Suppressor macrophage (primary cell): ENCODE measurements at regions not wholly inside any gene's neighbourhood (a gene's known extent, or its start where the extent isn't known, plus 50 kb on each side); places are given as distances from the start of the nearest gene placed in this dataset.
A peak's percentile ranks its signal among the peaks of the same experiment; 100 is the strongest.
"Not testable (repeated sequence)": the region's sequence is repeated elsewhere in the genome, so short reads cannot be mapped to it uniquely, and the experiment has no call there.

ENCODE experiments used
- DNase-seq, 4 experiments: peaks; one replicate each; pipeline ENCODE4 v3.0.0-alpha.2; 2020 to 2022

GRCh38 chr5:44943647-44944046 is 134.9 kb downstream of the MRPS30 start:
- DNase-seq, result no peak

GRCh38 chr5:44945743-44946142 is 137.0 kb downstream of the MRPS30 start:
- DNase-seq, result no peak

- no peak for DNase-seq
These were observed 140.9 kb downstream of the MRPS30 start for GRCh38 chr5:44949687-44950086.

GRCh38 chr5:44951371-44951770 is 142.6 kb downstream of the MRPS30 start:
- DNase-seq, result no peak

- peak; percentile 48 to 56 (median 52) for DNase-seq
These were observed 143.6 kb downstream of the MRPS30 start for GRCh38 chr5:44952376-44952775.

- DNase-seq, result no peak
These were observed 144.3 kb downstream of the MRPS30 start for GRCh38 chr5:44953078-44953477.

- DNase-seq, result not testable (repeated sequence)
These were observed 150.3 kb downstream of the MRPS30 start for GRCh38 chr5:44958943-44959454.

- no peak for DNase-seq
These were observed 161.1 kb downstream of the MRPS30 start for GRCh38 chr5:44969825-44970224.

- DNase-seq, result not testable (repeated sequence)
These were observed 162.2 kb downstream of the MRPS30 start for GRCh38 chr5:44970963-44971362.

- no peak for DNase-seq
These were observed 166.1 kb downstream of the MRPS30 start for GRCh38 chr5:44974813-44975212.

GRCh38 chr5:44981708-44982107 is 173.0 kb downstream of the MRPS30 start:
- no peak for DNase-seq

- DNase-seq, result no peak
These were observed 174.3 kb downstream of the MRPS30 start for GRCh38 chr5:44983006-44983405.

- no peak for DNase-seq
These were observed 178.3 kb downstream of the MRPS30 start for GRCh38 chr5:44987026-44987425.

- DNase-seq, result no peak
These were observed 182.9 kb downstream of the MRPS30 start for GRCh38 chr5:44991693-44992092.

- no peak for DNase-seq
These were observed 184.5 kb downstream of the MRPS30 start for GRCh38 chr5:44993286-44993685.

GRCh38 chr5:44997506-44997905 is 188.8 kb downstream of the MRPS30 start:
- no peak for DNase-seq

- DNase-seq, result not testable (repeated sequence)
These were observed 198.4 kb downstream of the MRPS30 start for GRCh38 chr5:45007102-45007501.

- no peak for DNase-seq
These were observed 208.8 kb downstream of the MRPS30 start for GRCh38 chr5:45017568-45017967.

- no peak for DNase-seq
These were observed 220.8 kb downstream of the MRPS30 start for GRCh38 chr5:45029553-45029952.

- DNase-seq, result no peak
These were observed 227.2 kb downstream of the MRPS30 start for GRCh38 chr5:45035991-45036390.

- DNase-seq, result no peak
These were observed 229.2 kb downstream of the MRPS30 start for GRCh38 chr5:45037927-45038326.

- DNase-seq, result peak; percentile 5 to 34 (median 26)
These were observed 229.7 kb downstream of the MRPS30 start for GRCh38 chr5:45038366-45038987.

- DNase-seq, result no peak
These were observed 233.5 kb downstream of the MRPS30 start for GRCh38 chr5:45042283-45042682.

- no peak for DNase-seq
These were observed 248.8 kb downstream of the MRPS30 start for GRCh38 chr5:45057564-45057963.

GRCh38 chr5:45060724-45061123 is 252.0 kb downstream of the MRPS30 start:
- no peak for DNase-seq
